Parathyroid adenoma (tissue), 2 donors: ENCODE measurements at regions not wholly inside any gene's neighbourhood (a gene's known extent, or its start where the extent isn't known, plus 50 kb on each side); places are given as distances from the start of the nearest gene placed in this dataset.

Experiments used
- H2AFZ ChIP-seq: fragments of 300-600 bp; sonication (generic); one replicate; pipeline ENCODE4 v1.7.0; 2017; ENCODE audit warnings: antibody characterized with exemption, mild to moderate bottlenecking
- H3K27ac ChIP-seq: fragments of 300-600 bp; sonication (generic); one replicate; pipeline ENCODE4 v1.7.0; 2017
- H3K27me3 ChIP-seq: fragments of 300-600 bp; sonication (generic); one replicate; pipeline ENCODE4 v1.7.0; 2017; ENCODE audit warnings: low read length; ENCODE audit not compliant: control insufficient read depth, insufficient read depth
- H3K36me3 ChIP-seq: fragments of 300-600 bp; sonication (generic); one replicate; pipeline ENCODE4 v1.7.0; 2017; ENCODE audit warnings: low read length; ENCODE audit not compliant: control insufficient read depth, insufficient read depth
- H3K4me1 ChIP-seq: fragments of 300-600 bp; sonication (generic); one replicate; pipeline ENCODE4 v1.7.0; 2017; ENCODE audit warnings: control low read depth
- H3K4me2 ChIP-seq: fragments of 300-600 bp; sonication (generic); one replicate; pipeline ENCODE4 v1.7.0; 2017; ENCODE audit warnings: low read length
- H3K4me3 ChIP-seq: fragments of 300-600 bp; sonication (generic); one replicate; pipeline ENCODE4 v1.7.0; 2017; ENCODE audit warnings: low read depth, low read length
- H3K79me2 ChIP-seq: fragments of 300-600 bp; sonication (generic); one replicate; pipeline ENCODE4 v1.7.0; 2017; ENCODE audit warnings: control low read depth
- H3K9ac ChIP-seq: fragments of 300-600 bp; sonication (generic); one replicate; pipeline ENCODE4 v1.7.0; 2017; ENCODE audit warnings: mild to moderate bottlenecking
- H3K9me3 ChIP-seq: fragments of 300-600 bp; sonication (generic); one replicate; pipeline ENCODE4 v1.7.0; 2017; ENCODE audit warnings: low read length; ENCODE audit not compliant: control insufficient read depth
- CTCF ChIP-seq: fragments of 300-600 bp; sonication (generic); IDR thresholded peaks from one replicate; pipeline ENCODE4 v1.7.0; 2017; ENCODE audit warnings: antibody characterized with exemption, mild to moderate bottlenecking
- donor health status: primary hyperparathyroidism.

- H3K9ac ChIP-seq: no peak overlapping the region
- no peak for TF ChIP-seq CTCF
- no peaks in the 10 kb centered on the region for H3K27me3 ChIP-seq
- no peaks in the 10 kb centered on the region for H3K36me3 ChIP-seq
- no peak overlapping the region for H3K27ac ChIP-seq
- no peaks in the 10 kb centered on the region for H3K4me1 ChIP-seq
- no peaks in the 10 kb centered on the region for H3K9me3 ChIP-seq
- no peak overlapping the region for H3K4me3 ChIP-seq
- no peak overlapping the region for H2AFZ ChIP-seq
- H3K79me2 ChIP-seq: no peaks in the 10 kb centered on the region
- H3K4me2 ChIP-seq: no peak overlapping the region
Observed at GRCh38 chr14:101625336-101626097, 64.2 kb downstream of the DIO3 start.

- H3K4me2 ChIP-seq: no peak overlapping the region
- no peaks in the 10 kb centered on the region for H3K4me1 ChIP-seq
- no peak overlapping the region for H3K27ac ChIP-seq
- no peak overlapping the region for H3K4me3 ChIP-seq
- no peak for TF ChIP-seq CTCF
- H3K9me3 ChIP-seq: no peaks in the 10 kb centered on the region
- H3K27me3 ChIP-seq: no peaks in the 10 kb centered on the region
- H2AFZ ChIP-seq: no peak overlapping the region
- H3K9ac ChIP-seq: no peak overlapping the region
- H3K79me2 ChIP-seq: no peaks in the 10 kb centered on the region
- H3K36me3 ChIP-seq: no peaks in the 10 kb centered on the region
Observed at GRCh38 chr14:101626331-101626730, 65.0 kb downstream of the DIO3 start.

- Histone ChIP-seq H3K4me2 (peak overlapping the region; percentile 47), H3K36me3 (no peaks in the 10 kb centered on the region), H3K9me3 (no peaks in the 10 kb centered on the region), H3K4me1 (no peaks in the 10 kb centered on the region), H3K4me3 (no peak overlapping the region), H3K9ac (no peak overlapping the region), H3K27me3 (no peaks in the 10 kb centered on the region), H3K27ac (no peak overlapping the region), H3K79me2 (no peaks in the 10 kb centered on the region), H2AFZ (peak overlapping the region; percentile 79)
- TF ChIP-seq CTCF: no peak
Observed at GRCh38 chr14:101627915-101628262, 66.6 kb downstream of the DIO3 start.

GRCh38 chr14:101628471-101628966 is 67.2 kb downstream of the DIO3 start:
- peak overlapping the region; percentile 47 for H3K4me2 ChIP-seq
- H2AFZ ChIP-seq: peak overlapping the region; percentile 79
- H3K36me3 ChIP-seq: no peaks in the 10 kb centered on the region
- H3K27me3 ChIP-seq: no peaks in the 10 kb centered on the region
- H3K27ac ChIP-seq: no peak overlapping the region
- H3K79me2 ChIP-seq: no peaks in the 10 kb centered on the region
- no peaks in the 10 kb centered on the region for H3K9me3 ChIP-seq
- peak; percentile 94 for TF ChIP-seq CTCF
- no peaks in the 10 kb centered on the region for H3K4me1 ChIP-seq
- H3K9ac ChIP-seq: no peak overlapping the region
- H3K4me3 ChIP-seq: peak overlapping the region; percentile 13

GRCh38 chr14:101628975-101629374 is 67.7 kb downstream of the DIO3 start:
- no peak overlapping the region for H3K4me3 ChIP-seq
- H3K79me2 ChIP-seq: no peaks in the 10 kb centered on the region

More at GRCh38 chr14:101628975-101629374, 67.7 kb downstream of the DIO3 start:
- no peak overlapping the region for H3K27ac ChIP-seq
- no peaks in the 10 kb centered on the region for H3K27me3 ChIP-seq
- H3K9me3 ChIP-seq: no peaks in the 10 kb centered on the region
- H3K9ac ChIP-seq: no peak overlapping the region
- peak overlapping the region; percentile 79 for H2AFZ ChIP-seq
- no peak for TF ChIP-seq CTCF
- H3K4me1 ChIP-seq: no peaks in the 10 kb centered on the region
- H3K36me3 ChIP-seq: no peaks in the 10 kb centered on the region
- H3K4me2 ChIP-seq: no peak overlapping the region
